ENCODE measurements at regions not wholly inside any gene's neighbourhood (a gene's known extent, or its start where the extent isn't known, plus 50 kb on each side); places are given as distances from the start of the nearest gene placed in this dataset.

DNA sequence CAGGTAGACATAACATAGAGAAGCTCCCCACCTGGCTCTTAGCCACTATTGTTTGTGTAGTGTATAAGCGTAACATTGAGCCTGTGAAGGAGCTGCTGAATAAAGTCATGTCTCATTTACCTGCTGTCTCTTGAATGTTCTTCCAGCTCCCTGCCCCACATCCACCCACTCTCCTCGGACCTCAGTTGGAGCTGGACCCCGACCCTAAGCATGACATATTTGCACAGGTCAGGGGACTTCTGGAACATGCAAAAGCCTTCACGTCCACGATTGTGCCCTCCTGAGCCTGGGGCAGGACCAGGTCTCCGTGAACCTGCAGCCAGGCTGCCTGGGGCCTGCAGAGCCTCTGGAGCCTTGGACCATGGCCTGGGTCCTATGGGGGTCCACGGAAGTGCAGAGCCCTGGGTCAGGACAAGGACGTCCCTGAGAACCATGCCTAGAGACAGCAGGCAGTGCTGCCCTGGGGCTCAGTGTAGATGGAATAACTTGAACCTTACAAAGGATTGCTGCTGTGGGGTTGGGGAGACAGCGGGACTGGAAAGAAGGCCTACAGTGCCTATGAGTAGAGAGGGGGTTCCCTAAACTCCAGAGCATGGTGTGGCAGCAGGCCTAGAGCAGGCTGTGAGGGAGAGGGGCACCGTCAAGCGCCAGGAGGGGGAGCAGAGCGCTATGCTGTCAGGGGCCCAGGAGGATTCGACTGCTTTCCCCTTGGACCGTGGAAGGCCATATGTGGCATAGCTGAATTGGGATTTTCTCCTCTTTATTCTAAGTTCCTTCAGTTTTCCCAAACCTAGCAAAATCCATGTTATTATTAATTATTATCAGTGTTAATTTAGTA, 99.9 kb upstream of the ZNF236 start:
- no peaks in the 10 kb centered on the region for H3K27me3 ChIP-seq (ENCODE audit: insufficient read depth)
- CTCF ChIA-PET = interaction anchor here (1.2 kb wide), 1 partner anchor 324 kb away, joined by 5 read pairs; no protein-coding TSS in a partner anchor
- DNase-seq = no peak
- H3K4me3 ChIP-seq (ENCODE audit: low read depth in 2 of 2, low read length in 1 of 2) = no peak overlapping the region
- H4K20me1 ChIP-seq (ENCODE audit: insufficient read depth) = no peaks in the 10 kb centered on the region
- no peaks in the 10 kb centered on the region for H3K4me1 ChIP-seq (ENCODE audit: control insufficient read depth in 1 of 2, insufficient read depth in 2 of 2, low read depth in 1 of 2, low read length in 1 of 2)
- TF ChIP-seq GATA2 (CRISPR knock-in tag; IDR thresholded peaks at IDR 0.05) (no peak), CTCF (IDR thresholded peaks at IDR 0.05) (no peak), FOXM1 (IDR thresholded peaks at IDR 0.05; ENCODE audit: low read depth) (no peak), MXI1 (IDR thresholded peaks at IDR 0.05; ENCODE audit: low read depth, low read length) (no peak), POLR2AphosphoS5 (IDR thresholded peaks at IDR 0.05; ENCODE audit: low read depth, low read length) (no peak), TCF12 (IDR thresholded peaks at IDR 0.05) (no peak), RCOR1 (IDR thresholded peaks at IDR 0.05; ENCODE audit: low read length) (no peak), ELF1 (IDR thresholded peaks at IDR 0.05) (no peak), SIN3A (IDR thresholded peaks at IDR 0.05; ENCODE audit: borderline replicate concordance, low read depth, low read length) (no peak), MEF2A (IDR thresholded peaks at IDR 0.05; ENCODE audit: borderline replicate concordance, low read depth) (no peak), YY1 (IDR thresholded peaks at IDR 0.05; ENCODE audit: low read depth) (no peak)
- no peaks in the 10 kb centered on the region for H3K9me2 ChIP-seq
- no peaks in the 10 kb centered on the region for H3F3A ChIP-seq (replicated peaks; ENCODE audit: insufficient read depth)
- H3K4me2 ChIP-seq = no peak overlapping the region
- no peaks in the 10 kb centered on the region for H3K79me2 ChIP-seq (ENCODE audit: insufficient read depth)
- no peak overlapping the region for H2AFZ ChIP-seq (ENCODE audit: low read depth)
- H3K27ac ChIP-seq (ENCODE audit: low read depth in 2 of 2, low read length in 1 of 2) = no peak overlapping the region
- POLR2A ChIA-PET = no interaction called here
- WGBS (ENCODE audit: low lambda C conversion rate) = 63% methylated on average over 10 of the region's 14 CpGs
- no peak overlapping the region for H3K9ac ChIP-seq
- H3K36me3 ChIP-seq (replicated peaks in 1 of 2; ENCODE audit: control insufficient read depth in 1 of 2, insufficient read depth in 2 of 2, low read length in 1 of 2) = no peaks in the 10 kb centered on the region
- no peaks in the 10 kb centered on the region for H3K9me3 ChIP-seq

DNA sequence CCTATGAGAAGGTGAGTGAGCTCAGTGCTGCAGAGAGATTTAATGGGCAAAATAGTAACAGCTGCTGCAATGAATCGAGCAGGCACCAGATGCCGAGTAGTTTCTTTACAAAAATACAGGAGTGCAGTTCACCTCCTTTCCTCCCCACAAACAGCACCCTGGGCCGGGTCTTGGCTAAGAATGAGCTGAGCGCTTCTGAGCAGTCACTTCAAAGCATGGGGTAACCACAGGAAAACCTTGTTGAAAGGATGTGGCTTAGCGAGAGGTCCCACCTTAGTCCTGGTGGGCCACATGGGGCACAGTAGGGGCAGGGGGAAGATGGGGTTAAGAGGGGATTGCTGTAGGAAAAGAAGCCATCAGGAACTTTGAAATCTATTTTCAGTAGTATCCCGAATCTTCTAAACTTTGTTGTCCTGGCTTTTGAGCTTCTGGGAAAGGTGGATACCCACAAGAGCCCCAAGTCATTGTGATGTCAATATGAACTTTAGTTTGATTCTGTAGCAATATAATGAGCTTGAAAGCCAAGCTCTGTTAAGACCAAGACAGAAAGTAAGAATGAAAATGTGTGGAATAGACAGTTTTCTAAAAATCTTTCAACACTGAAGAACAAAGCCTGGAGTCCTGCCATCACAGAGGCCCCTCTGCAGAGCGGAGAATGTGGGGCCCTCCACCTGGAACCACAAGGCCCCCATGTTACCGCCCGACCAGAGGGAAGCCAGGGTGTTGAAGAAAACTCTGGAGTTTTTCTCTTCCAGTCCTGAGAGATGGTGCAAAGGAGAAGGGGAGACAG, 101.0 kb upstream of the ZNF236 start:
- 49% methylated on average over 8 of the region's 9 CpGs for WGBS (ENCODE audit: low lambda C conversion rate)
- DNase-seq = no peak
- no peak overlapping the region for H3K4me2 ChIP-seq
- H3K36me3 ChIP-seq (replicated peaks in 1 of 2; ENCODE audit: control insufficient read depth in 1 of 2, insufficient read depth in 2 of 2, low read length in 1 of 2) = no peaks in the 10 kb centered on the region
- H3K9ac ChIP-seq = no peak overlapping the region
- H3F3A ChIP-seq (replicated peaks; ENCODE audit: insufficient read depth) = no peaks in the 10 kb centered on the region
- no peaks in the 10 kb centered on the region for H3K9me2 ChIP-seq
- ChIA-PET POLR2A (no interaction called here), CTCF (interaction anchor here (0.8 to 1.4 kb wide), 3 partner anchors 9 to 323 kb away, joined by 3 to 12 read pairs (median 5); no protein-coding TSS in a partner anchor)
- H3K4me3 ChIP-seq (ENCODE audit: low read depth in 2 of 2, low read length in 1 of 2) = no peak overlapping the region
- H4K20me1 ChIP-seq (ENCODE audit: insufficient read depth) = no peaks in the 10 kb centered on the region
- H3K27me3 ChIP-seq (ENCODE audit: insufficient read depth) = no peaks in the 10 kb centered on the region
- no peak overlapping the region for H3K27ac ChIP-seq (ENCODE audit: low read depth in 2 of 2, low read length in 1 of 2)
- no peaks in the 10 kb centered on the region for H3K79me2 ChIP-seq (ENCODE audit: insufficient read depth)
- H3K4me1 ChIP-seq (ENCODE audit: control insufficient read depth in 1 of 2, insufficient read depth in 2 of 2, low read depth in 1 of 2, low read length in 1 of 2) = no peaks in the 10 kb centered on the region
- H2AFZ ChIP-seq (ENCODE audit: low read depth) = no peak overlapping the region
- H3K9me3 ChIP-seq = no peaks in the 10 kb centered on the region
- TF ChIP-seq SIN3A (IDR thresholded peaks at IDR 0.05; ENCODE audit: borderline replicate concordance, low read depth, low read length) = no peak
- TF ChIP-seq, protein P1, sequence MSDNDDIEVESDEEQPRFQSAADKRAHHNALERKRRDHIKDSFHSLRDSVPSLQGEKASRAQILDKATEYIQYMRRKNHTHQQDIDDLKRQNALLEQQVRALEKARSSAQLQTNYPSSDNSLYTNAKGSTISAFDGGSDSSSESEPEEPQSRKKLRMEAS (IDR thresholded peaks at IDR 0.05; ENCODE audit: low read depth) = no peak
- TF ChIP-seq NFIC (IDR thresholded peaks at IDR 0.05; ENCODE audit: borderline replicate concordance) = no peak
- TF ChIP-seq TCF12 (IDR thresholded peaks at IDR 0.05) = no peak
- no peak for TF ChIP-seq TAF1 (IDR thresholded peaks at IDR 0.05; ENCODE audit: borderline replicate concordance, low read depth, low read length)
- TF ChIP-seq RXRA (IDR thresholded peaks at IDR 0.05; ENCODE audit: borderline replicate concordance, low read depth) = no peak
- no peak for TF ChIP-seq RAD21 (IDR thresholded peaks at IDR 0.05; ENCODE audit: low read length)
- TF ChIP-seq TEAD4 (IDR thresholded peaks at IDR 0.05; ENCODE audit: borderline replicate concordance, insufficient read depth) = no peak
- TF ChIP-seq JUND (IDR thresholded peaks at IDR 0.05) = no peak
- no peak for TF ChIP-seq ELF1 (IDR thresholded peaks at IDR 0.05)
- no peak for TF ChIP-seq RFX5 (IDR thresholded peaks at IDR 0.05; ENCODE audit: low read length)
- TF ChIP-seq CTCF (IDR thresholded peaks at IDR 0.05) = no peak
- TF ChIP-seq NRF1 (IDR thresholded peaks at IDR 0.05; ENCODE audit: low read depth, low read length) = no peak

Data from SK-N-SH (cell line).